BLaER1 (cell line): ENCODE measurements at regions not wholly inside any gene's neighbourhood (a gene's known extent, or its start where the extent isn't known, plus 50 kb on each side); places are given as distances from the start of the nearest gene placed in this dataset.

Source experiments
- H3K27ac ChIP-seq: shearing (Covaris generic); formaldehyde crosslinking; 2 replicates; pipeline ENCODE4 v1.8.1; 2022
- H3K27me3 ChIP-seq: shearing (Covaris generic); formaldehyde crosslinking; 2 replicates; pipeline ENCODE4 v1.8.1; 2022
- H3K36me3 ChIP-seq: shearing (Covaris generic); formaldehyde crosslinking; 2 replicates; pipeline ENCODE4 v1.8.1; 2022
- H3K4me1 ChIP-seq: shearing (Covaris generic); formaldehyde crosslinking; 2 replicates; pipeline ENCODE4 v1.8.1; 2022
- H3K4me2 ChIP-seq: shearing (Covaris generic); formaldehyde crosslinking; 2 replicates; pipeline ENCODE4 v1.8.1; 2022
- H3K4me3 ChIP-seq: shearing (Covaris generic); formaldehyde crosslinking; 2 replicates; pipeline ENCODE4 v1.8.1; 2022
- H3K9ac ChIP-seq: shearing (Covaris generic); formaldehyde crosslinking; 2 replicates; pipeline ENCODE4 v1.8.1; 2022
- H3K9me3 ChIP-seq: shearing (Covaris generic); formaldehyde crosslinking; 2 replicates; pipeline ENCODE4 v1.8.1; 2022
- H4K20me1 ChIP-seq: shearing (Covaris generic); formaldehyde crosslinking; 2 replicates; pipeline ENCODE4 v1.8.1; 2022
- Cebpa-rat ChIP-seq: shearing (Covaris generic); IDR thresholded peaks from 2 replicates; pipeline ENCODE4 v1.8.1; 2022

- no peaks in the 10 kb centered on the region for H3K36me3 ChIP-seq
- peak overlapping the region; percentile 16; the same call in 1 of the 2 replicates for H3K9ac ChIP-seq
- H3K4me1 ChIP-seq = peaks cover 50% of the 10 kb centered on the region
- no peaks in the 10 kb centered on the region for H3K27me3 ChIP-seq
- peak; percentile 77 for TF ChIP-seq Cebpa-rat
- peak overlapping the region; percentile 52 for H3K4me3 ChIP-seq
- H3K4me2 ChIP-seq = peak overlapping the region; percentile 90
- no peaks in the 10 kb centered on the region for H3K9me3 ChIP-seq
- peak overlapping the region; percentile 69 for H3K27ac ChIP-seq
- no peaks in the 10 kb centered on the region for H4K20me1 ChIP-seq
Observed at GRCh38 chr11:115083144-115083806, 404.9 kb downstream of the NXPE2 start.

GRCh38 chr11:115084231-115084630 is 405.9 kb downstream of the NXPE2 start:
- TF ChIP-seq Cebpa-rat = no peak
- Histone ChIP-seq H4K20me1 (no peaks in the 10 kb centered on the region), H3K27me3 (no peaks in the 10 kb centered on the region), H3K4me2 (peak overlapping the region; percentile 90), H3K4me3 (peak overlapping the region; percentile 52), H3K36me3 (no peaks in the 10 kb centered on the region), H3K27ac (peak overlapping the region; percentile 69), H3K9me3 (no peaks in the 10 kb centered on the region), H3K9ac (peak overlapping the region; percentile 51; the same call in 1 of the 2 replicates), H3K4me1 (peaks cover 50% of the 10 kb centered on the region)

- Histone ChIP-seq H3K36me3 (no peaks in the 10 kb centered on the region), H3K4me1 (peaks cover 50% of the 10 kb centered on the region), H3K27me3 (no peaks in the 10 kb centered on the region), H3K27ac (peak overlapping the region; percentile 69; the same call in 1 of the 2 replicates), H3K9ac (0 out of 2 replicates have a peak overlapping the region, but pooled peaks have one; percentile 25), H3K4me3 (peak overlapping the region; percentile 52; the same call in 1 of the 2 replicates), H3K4me2 (peak overlapping the region; percentile 90), H3K9me3 (no peaks in the 10 kb centered on the region), H4K20me1 (no peaks in the 10 kb centered on the region)
- TF ChIP-seq Cebpa-rat = no peak
Observed at GRCh38 chr11:115085461-115086210, 407.3 kb downstream of the NXPE2 start.

GRCh38 chr11:115087791-115088190 is 409.5 kb downstream of the NXPE2 start:
- Histone ChIP-seq H3K27ac (no peak overlapping the region), H3K4me2 (no peak overlapping the region), H3K27me3 (no peaks in the 10 kb centered on the region), H3K36me3 (no peaks in the 10 kb centered on the region), H3K9me3 (no peaks in the 10 kb centered on the region), H4K20me1 (no peaks in the 10 kb centered on the region), H3K4me3 (no peak overlapping the region), H3K4me1 (peaks cover 31% of the 10 kb centered on the region), H3K9ac (no peak overlapping the region)
- no peak for TF ChIP-seq Cebpa-rat

GRCh38 chr11:115092516-115092915 is 411.7 kb downstream of the CADM1 start:
- no peak overlapping the region for H3K4me3 ChIP-seq
- no peak overlapping the region for H3K9ac ChIP-seq
- no peaks in the 10 kb centered on the region for H3K36me3 ChIP-seq
- no peaks in the 10 kb centered on the region for H4K20me1 ChIP-seq
- no peaks in the 10 kb centered on the region for H3K9me3 ChIP-seq
- H3K27ac ChIP-seq = no peak overlapping the region
- no peaks in the 10 kb centered on the region for H3K27me3 ChIP-seq
- no peak for TF ChIP-seq Cebpa-rat
- H3K4me2 ChIP-seq = no peak overlapping the region
- H3K4me1 ChIP-seq = no peaks in the 10 kb centered on the region

GRCh38 chr11:115097796-115098408 is 406.3 kb downstream of the CADM1 start:
- no peak overlapping the region for H3K9ac ChIP-seq
- H3K27me3 ChIP-seq = no peaks in the 10 kb centered on the region
- H4K20me1 ChIP-seq = no peaks in the 10 kb centered on the region
- TF ChIP-seq Cebpa-rat = no peak
- no peaks in the 10 kb centered on the region for H3K36me3 ChIP-seq
- no peaks in the 10 kb centered on the region for H3K9me3 ChIP-seq
- H3K4me1 ChIP-seq = no peaks in the 10 kb centered on the region
- H3K4me2 ChIP-seq = no peak overlapping the region
- H3K27ac ChIP-seq = no peak overlapping the region
- H3K4me3 ChIP-seq = no peak overlapping the region

- Histone ChIP-seq H4K20me1 (no peaks in the 10 kb centered on the region), H3K4me1 (peaks cover 9% of the 10 kb centered on the region; the same call in 1 of the 2 replicates), H3K36me3 (no peaks in the 10 kb centered on the region), H3K9ac (no peak overlapping the region), H3K9me3 (no peaks in the 10 kb centered on the region), H3K4me2 (no peak overlapping the region), H3K27me3 (no peaks in the 10 kb centered on the region), H3K4me3 (no peak overlapping the region), H3K27ac (no peak overlapping the region)
- no peak for TF ChIP-seq Cebpa-rat
Observed at GRCh38 chr11:115100706-115101105, 403.5 kb downstream of the CADM1 start.

GRCh38 chr11:115103921-115104320 is 400.3 kb downstream of the CADM1 start:
- Histone ChIP-seq H3K4me3 (no peak overlapping the region), H3K4me1 (peaks cover 9% of the 10 kb centered on the region; the same call in 1 of the 2 replicates), H3K4me2 (no peak overlapping the region), H3K27ac (no peak overlapping the region), H3K27me3 (no peaks in the 10 kb centered on the region), H3K9ac (no peak overlapping the region), H3K9me3 (no peaks in the 10 kb centered on the region), H3K36me3 (no peaks in the 10 kb centered on the region), H4K20me1 (no peaks in the 10 kb centered on the region)
- TF ChIP-seq Cebpa-rat = no peak

- H3K4me3 ChIP-seq = no peak overlapping the region
- H3K27me3 ChIP-seq = no peaks in the 10 kb centered on the region
- no peak for TF ChIP-seq Cebpa-rat
- H3K9me3 ChIP-seq = no peaks in the 10 kb centered on the region
- peaks cover 9% of the 10 kb centered on the region; the same call in 1 of the 2 replicates for H3K4me1 ChIP-seq
- no peak overlapping the region for H3K27ac ChIP-seq
- H3K36me3 ChIP-seq = no peaks in the 10 kb centered on the region
- H3K4me2 ChIP-seq = no peak overlapping the region
- H3K9ac ChIP-seq = no peak overlapping the region
- no peaks in the 10 kb centered on the region for H4K20me1 ChIP-seq
Observed at GRCh38 chr11:115104851-115105453, 399.3 kb downstream of the CADM1 start.

- Histone ChIP-seq H3K4me2 (no peak overlapping the region), H3K36me3 (no peaks in the 10 kb centered on the region), H3K27ac (no peak overlapping the region), H4K20me1 (no peaks in the 10 kb centered on the region), H3K4me1 (no peaks in the 10 kb centered on the region), H3K27me3 (no peaks in the 10 kb centered on the region), H3K9ac (no peak overlapping the region), H3K9me3 (no peaks in the 10 kb centered on the region), H3K4me3 (no peak overlapping the region)
- TF ChIP-seq Cebpa-rat = no peak
Observed at GRCh38 chr11:115111066-115111465, 393.1 kb downstream of the CADM1 start.
